GM12865 (cell line): ENCODE measurements at regions not wholly inside any gene's neighbourhood (a gene's known extent, or its start where the extent isn't known, plus 50 kb on each side); places are given as distances from the start of the nearest gene placed in this dataset.

Experiments
- DNase-seq: peaks from one replicate; pipeline ENCODE4 v3.0.0; 2010; ENCODE audit warnings: low read depth
- H3K4me3 ChIP-seq: 2 replicates; pipeline ENCODE4 v1.5.1; 2011; ENCODE audit warnings: mild to moderate bottlenecking, low read depth, low read length, control low read depth
- TF ChIP-seq, protein P1 (sequence below): IDR thresholded peaks from 2 replicates; pipeline ENCODE4 v1.5.1; 2011; ENCODE audit warnings: low read length, control low read depth, low read depth, inconsistent platforms; ENCODE audit not compliant: insufficient read depth; ENCODE audit errors: missing control alignments

DNA sequence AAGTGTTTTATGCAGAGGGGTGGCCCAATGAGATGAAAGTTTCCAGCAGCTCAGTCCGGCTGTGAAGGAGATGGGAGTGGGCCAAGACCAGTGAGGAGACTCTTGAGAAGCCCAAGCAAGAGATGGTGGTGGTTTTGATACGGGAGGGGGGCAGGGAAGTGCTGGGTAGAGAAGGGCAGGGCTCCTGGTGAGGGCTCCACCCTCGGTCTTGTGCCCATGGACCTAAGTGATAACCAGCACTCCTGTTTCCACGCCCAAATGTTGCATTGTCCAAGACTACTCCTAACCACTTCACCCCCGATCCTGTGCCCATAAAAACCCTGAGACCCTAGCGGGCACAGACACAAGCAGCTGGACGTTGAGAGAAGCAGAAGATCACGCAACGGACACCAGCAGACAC lies 140.9 kb downstream of the MIS18A start:
- TF ChIP-seq, protein P1, sequence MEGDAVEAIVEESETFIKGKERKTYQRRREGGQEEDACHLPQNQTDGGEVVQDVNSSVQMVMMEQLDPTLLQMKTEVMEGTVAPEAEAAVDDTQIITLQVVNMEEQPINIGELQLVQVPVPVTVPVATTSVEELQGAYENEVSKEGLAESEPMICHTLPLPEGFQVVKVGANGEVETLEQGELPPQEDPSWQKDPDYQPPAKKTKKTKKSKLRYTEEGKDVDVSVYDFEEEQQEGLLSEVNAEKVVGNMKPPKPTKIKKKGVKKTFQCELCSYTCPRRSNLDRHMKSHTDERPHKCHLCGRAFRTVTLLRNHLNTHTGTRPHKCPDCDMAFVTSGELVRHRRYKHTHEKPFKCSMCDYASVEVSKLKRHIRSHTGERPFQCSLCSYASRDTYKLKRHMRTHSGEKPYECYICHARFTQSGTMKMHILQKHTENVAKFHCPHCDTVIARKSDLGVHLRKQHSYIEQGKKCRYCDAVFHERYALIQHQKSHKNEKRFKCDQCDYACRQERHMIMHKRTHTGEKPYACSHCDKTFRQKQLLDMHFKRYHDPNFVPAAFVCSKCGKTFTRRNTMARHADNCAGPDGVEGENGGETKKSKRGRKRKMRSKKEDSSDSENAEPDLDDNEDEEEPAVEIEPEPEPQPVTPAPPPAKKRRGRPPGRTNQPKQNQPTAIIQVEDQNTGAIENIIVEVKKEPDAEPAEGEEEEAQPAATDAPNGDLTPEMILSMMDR, result no peak
- no peak overlapping the region for H3K4me3 ChIP-seq
- DNase-seq, result no peak

- H3K4me3 ChIP-seq, result no peak overlapping the region
- peak; percentile 36 for DNase-seq
- TF ChIP-seq, protein P1, result no peak
Observed at GRCh38 chr21:32137266-32137665, 141.6 kb downstream of the MIS18A start.

DNA sequence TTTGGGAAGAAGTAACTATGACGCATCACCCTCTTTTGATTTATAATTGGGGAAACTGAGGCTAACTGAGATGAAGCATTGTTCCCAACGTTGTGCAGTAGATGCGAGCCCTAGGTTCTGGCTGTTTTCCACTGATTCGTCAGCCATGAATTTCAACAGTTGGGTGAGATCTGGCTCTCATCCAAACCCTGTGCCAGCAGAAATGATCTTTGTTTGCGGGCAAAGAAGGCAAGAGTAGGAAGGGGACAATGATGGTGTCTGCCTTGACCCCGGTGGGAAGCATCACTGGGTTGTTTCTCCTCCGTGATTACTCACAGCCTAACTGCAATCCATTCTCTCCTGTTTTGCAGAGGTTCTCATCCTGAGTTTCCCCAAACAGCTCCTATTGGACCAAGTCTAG lies 142.3 kb downstream of the MIS18A start:
- TF ChIP-seq, protein P1, result no peak
- DNase-seq, result no peak
- H3K4me3 ChIP-seq, result no peak overlapping the region

DNA sequence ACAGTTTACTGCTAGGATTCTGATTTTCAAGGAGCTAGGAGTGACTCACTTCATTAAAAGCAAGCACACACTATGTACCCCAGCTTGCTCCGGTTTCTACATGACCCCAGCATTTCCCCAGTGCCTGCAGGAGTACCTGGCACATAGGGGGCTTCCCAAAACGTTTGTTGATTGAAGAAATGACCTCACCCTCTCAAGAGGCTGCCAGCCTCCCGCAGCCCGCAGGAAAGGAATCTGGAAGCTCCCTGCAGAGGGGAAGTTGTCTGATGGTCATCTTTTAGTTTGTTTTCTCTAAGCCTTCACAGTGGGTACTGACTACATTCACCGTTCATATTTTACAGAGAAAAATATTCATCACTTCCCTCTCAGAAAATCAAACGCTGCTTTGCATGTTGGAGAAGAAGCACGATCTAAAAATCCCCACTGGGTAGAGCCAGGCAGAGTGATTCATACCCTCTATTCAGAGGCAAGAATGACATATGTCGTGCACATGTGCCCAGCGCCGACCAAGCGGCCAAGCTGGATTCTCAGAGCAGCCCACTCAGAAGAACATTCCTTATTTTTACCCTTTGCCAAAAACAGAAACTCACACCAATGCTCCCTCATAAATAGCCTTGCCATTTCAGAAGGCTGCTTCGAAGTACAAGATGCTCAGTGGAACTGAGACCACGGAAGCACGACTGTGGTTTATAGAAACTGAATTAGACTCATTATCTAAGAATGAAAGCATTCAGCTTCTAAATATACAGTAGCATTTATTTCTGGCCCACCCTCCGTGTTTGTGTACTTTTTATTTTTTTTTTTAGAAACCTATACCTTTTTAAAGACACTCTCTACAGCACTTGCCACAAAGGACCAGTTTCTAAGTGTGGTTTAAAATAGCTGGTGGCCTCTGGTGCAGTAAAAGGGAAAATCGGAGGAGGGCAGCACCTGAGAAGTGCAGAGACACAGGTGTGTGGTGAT lies 143.2 kb downstream of the MIS18A start:
- DNase-seq, result peak; percentile 77
- TF ChIP-seq, protein P1, result no peak
- peak overlapping the region; percentile 29 for H3K4me3 ChIP-seq

GRCh38 chr21:32134441-32135130 lies 144.3 kb downstream of the MIS18A start:
- H3K4me3 ChIP-seq, result no peak overlapping the region
- DNase-seq, result no peak
- TF ChIP-seq, protein P1, result no peak

DNA sequence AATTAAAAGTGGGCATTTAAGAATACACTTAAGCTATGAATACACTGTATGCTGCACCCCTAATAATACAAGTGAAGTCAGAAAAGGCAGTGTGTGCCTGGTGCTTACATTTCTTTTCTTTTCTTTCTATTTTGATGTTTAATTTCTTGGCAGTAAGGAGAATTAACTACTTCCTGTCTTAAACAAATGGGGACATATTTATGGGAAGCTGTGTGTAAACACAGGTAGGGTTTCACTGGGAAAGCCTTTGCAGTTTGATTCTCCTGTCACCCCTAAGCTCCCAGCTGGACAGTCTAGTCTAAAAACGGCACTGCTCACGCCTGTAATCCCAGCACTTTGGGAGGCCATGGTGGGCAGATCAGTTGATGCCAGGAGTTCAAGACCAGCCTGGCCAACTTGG lies 146.0 kb downstream of the MIS18A start:
- no peak for DNase-seq
- TF ChIP-seq, protein P1, result no peak
- H3K4me3 ChIP-seq, result no peak overlapping the region
